ENCODE measurements at regions not wholly inside any gene's neighbourhood (a gene's known extent, or its start where the extent isn't known, plus 50 kb on each side); places are given as distances from the start of the nearest gene placed in this dataset.

DNA sequence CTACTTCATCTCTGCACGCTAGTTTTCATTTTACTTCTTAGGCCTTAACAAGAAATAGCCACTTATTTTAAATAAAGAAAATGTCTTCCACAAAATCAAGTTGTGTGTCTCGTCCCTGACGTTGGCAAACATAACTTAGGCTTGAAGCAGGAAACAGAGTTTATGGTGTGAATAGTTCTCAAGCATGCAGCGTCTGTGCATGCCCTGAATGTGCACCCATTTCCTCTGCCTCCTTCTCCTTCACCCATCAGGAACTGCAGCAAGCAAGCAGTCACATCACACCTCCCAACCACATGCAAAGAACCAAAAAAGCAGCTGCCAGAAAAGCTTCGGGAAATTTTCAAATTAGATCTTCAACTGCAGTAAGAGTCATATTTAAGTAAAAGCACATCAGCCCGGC, 424.0 kb upstream of the IRX4 start:
- H3K27ac Mint-ChIP-seq = peak overlapping the region; percentile 8
- peaks cover under 1% of the 10 kb centered on the region for H3K27me3 Mint-ChIP-seq (ENCODE audit: low read depth)
- TF ChIP-seq CTCF (IDR thresholded peaks at IDR 0.05; ENCODE audit: unreplicated experiment) = no peak

GRCh38 chr5:2303431-2304100, 420.8 kb upstream of the IRX4 start:
- no peak for TF ChIP-seq CTCF (IDR thresholded peaks at IDR 0.05; ENCODE audit: unreplicated experiment)
- Mint-ChIP-seq H3K4me1 (peaks cover 37% of the 10 kb centered on the region), H3K27me3 (ENCODE audit: low read depth) (peaks cover 6% of the 10 kb centered on the region), H3K27ac (no peak overlapping the region), H3K9me3 (no peaks in the 10 kb centered on the region), H3K36me3 (no peaks in the 10 kb centered on the region), H3K4me3 (no peak overlapping the region)
- no peak for DNase-seq (ENCODE audit: low spot score in 2 of 2, unreplicated experiment in 2 of 2)

More for the DNA sequence above, 424.0 kb upstream of the IRX4 start:
- Mint-ChIP-seq H3K36me3 (no peaks in the 10 kb centered on the region), H3K4me1 (peaks cover 33% of the 10 kb centered on the region), H3K4me3 (no peak overlapping the region), H3K9me3 (no peaks in the 10 kb centered on the region)
- DNase-seq (ENCODE audit: low spot score in 2 of 2, unreplicated experiment in 2 of 2) = no peak

DNA sequence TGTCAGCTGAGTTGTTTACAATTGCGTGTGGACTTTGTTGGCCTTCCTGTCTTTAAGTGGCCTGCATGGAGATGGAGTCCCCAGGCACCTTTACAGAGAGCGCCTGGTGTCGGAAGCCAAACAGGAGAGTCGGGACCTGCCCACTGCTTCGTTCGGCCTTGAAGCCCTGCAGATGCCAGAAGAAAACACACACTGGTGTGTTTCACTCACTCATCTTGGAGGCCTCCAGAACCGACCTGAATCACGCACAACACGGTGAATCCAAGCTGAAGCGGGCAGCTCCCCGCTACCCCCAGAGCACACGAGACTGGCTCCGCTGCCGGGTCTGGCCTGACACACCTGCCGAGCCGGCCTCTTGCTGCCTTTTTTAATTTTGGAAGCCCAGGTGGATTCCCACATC, 419.4 kb upstream of the IRX4 start:
- no peaks in the 10 kb centered on the region for H3K9me3 Mint-ChIP-seq
- H3K27ac Mint-ChIP-seq = no peak overlapping the region
- no peak for TF ChIP-seq CTCF (IDR thresholded peaks at IDR 0.05; ENCODE audit: unreplicated experiment)
- H3K36me3 Mint-ChIP-seq = no peaks in the 10 kb centered on the region
- H3K4me1 Mint-ChIP-seq = peaks cover 33% of the 10 kb centered on the region
- DNase-seq (ENCODE audit: low spot score in 2 of 2, unreplicated experiment in 2 of 2) = no peak
- no peak overlapping the region for H3K4me3 Mint-ChIP-seq
- H3K27me3 Mint-ChIP-seq (ENCODE audit: low read depth) = peaks cover 6% of the 10 kb centered on the region

DNA sequence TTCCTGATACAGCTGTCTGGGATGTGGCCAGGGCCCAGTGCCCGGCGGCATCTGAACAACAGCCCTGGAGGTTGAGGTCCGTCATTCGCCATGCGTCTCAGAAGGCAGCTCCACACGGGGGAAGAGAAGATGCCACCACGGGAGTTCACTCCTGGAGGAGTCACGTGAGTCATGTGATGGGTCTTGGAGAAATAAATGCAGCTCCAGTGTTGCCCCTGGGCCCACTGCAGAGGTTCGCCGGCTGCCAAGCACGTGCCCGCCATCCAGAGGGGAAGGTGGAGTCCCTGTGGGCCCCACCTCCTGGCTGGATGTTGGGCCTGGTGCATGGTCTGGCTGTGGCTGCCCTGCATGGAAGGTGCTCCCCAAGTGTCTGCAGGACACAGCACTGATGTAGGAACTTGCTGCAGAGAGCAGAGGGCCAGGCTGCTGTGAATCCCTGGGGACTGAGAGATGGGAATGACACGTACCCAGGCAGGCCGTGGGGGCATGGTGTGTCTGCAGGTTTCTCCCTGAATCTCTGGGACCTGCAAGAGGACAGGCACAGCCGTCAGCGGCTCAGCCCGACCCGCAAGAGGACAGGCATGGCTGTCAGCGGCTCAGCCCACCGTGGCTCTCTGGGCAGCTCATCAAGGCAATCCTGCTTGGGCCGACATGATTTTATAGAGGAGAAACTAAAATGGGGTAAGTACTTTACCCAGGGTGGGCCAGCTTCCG, 418.3 kb upstream of the IRX4 start:
- no peak for DNase-seq (ENCODE audit: low spot score in 2 of 2, unreplicated experiment in 2 of 2)
- Mint-ChIP-seq H3K27me3 (ENCODE audit: low read depth) (peaks cover 6% of the 10 kb centered on the region), H3K4me3 (no peak overlapping the region), H3K9me3 (no peaks in the 10 kb centered on the region), H3K27ac (no peak overlapping the region), H3K4me1 (peaks cover 26% of the 10 kb centered on the region), H3K36me3 (no peaks in the 10 kb centered on the region)
- no peak for TF ChIP-seq CTCF (IDR thresholded peaks at IDR 0.05; ENCODE audit: unreplicated experiment)

GRCh38 chr5:2300421-2300820, 417.7 kb upstream of the IRX4 start:
- Mint-ChIP-seq H3K4me3 (no peak overlapping the region), H3K36me3 (no peaks in the 10 kb centered on the region), H3K27ac (no peak overlapping the region), H3K9me3 (no peaks in the 10 kb centered on the region), H3K27me3 (ENCODE audit: low read depth) (peaks cover 10% of the 10 kb centered on the region), H3K4me1 (peaks cover 26% of the 10 kb centered on the region)
- TF ChIP-seq CTCF (IDR thresholded peaks at IDR 0.05; ENCODE audit: unreplicated experiment) = no peak
- DNase-seq (ENCODE audit: low spot score in 2 of 2, unreplicated experiment in 2 of 2) = no peak
